ENCODE measurements at regions not wholly inside any gene's neighbourhood (a gene's known extent, or its start where the extent isn't known, plus 50 kb on each side); places are given as distances from the start of the nearest gene placed in this dataset.
A peak's percentile ranks its signal among the peaks of the same experiment; 100 is the strongest.

- Mint-ChIP-seq H3K27ac (no peak overlapping the region), H3K4me3 (no peak overlapping the region), H3K27me3 (ENCODE audit: low read depth, poor library complexity) (peaks cover 2% of the 10 kb centered on the region), H3K4me1 (peaks cover 17% of the 10 kb centered on the region), H3K36me3 (ENCODE audit: low read depth) (no peaks in the 10 kb centered on the region), H3K9me3 (no peaks in the 10 kb centered on the region)
- no peak for DNase-seq
- no peak for TF ChIP-seq CTCF (IDR thresholded peaks at IDR 0.05)
Observed at GRCh38 chr2:64716569-64716968, 62.9 kb upstream of the SERTAD2 start.

GRCh38 chr2:64718250-64718885 is 64.7 kb upstream of the SERTAD2 start:
- Mint-ChIP-seq H3K27ac (no peak overlapping the region), H3K27me3 (ENCODE audit: low read depth, poor library complexity) (peaks cover 2% of the 10 kb centered on the region), H3K4me1 (peaks cover 24% of the 10 kb centered on the region), H3K36me3 (ENCODE audit: low read depth) (no peaks in the 10 kb centered on the region), H3K4me3 (no peak overlapping the region), H3K9me3 (no peaks in the 10 kb centered on the region)
- no peak for TF ChIP-seq CTCF (IDR thresholded peaks at IDR 0.05)
- DNase-seq, result no peak

- H3K36me3 Mint-ChIP-seq (ENCODE audit: low read depth), result no peaks in the 10 kb centered on the region
- peaks cover 24% of the 10 kb centered on the region for H3K4me1 Mint-ChIP-seq
- peak overlapping the region; percentile 32 for H3K27ac Mint-ChIP-seq
- no peak for DNase-seq
- H3K27me3 Mint-ChIP-seq (ENCODE audit: low read depth, poor library complexity), result no peaks in the 10 kb centered on the region
- no peak for TF ChIP-seq CTCF (IDR thresholded peaks at IDR 0.05)
- H3K9me3 Mint-ChIP-seq, result no peaks in the 10 kb centered on the region
- H3K4me3 Mint-ChIP-seq, result no peak overlapping the region
Observed at GRCh38 chr2:64720535-64721319, 67.0 kb upstream of the SERTAD2 start.

- Mint-ChIP-seq H3K4me3 (no peak overlapping the region), H3K36me3 (ENCODE audit: low read depth) (no peaks in the 10 kb centered on the region), H3K9me3 (no peaks in the 10 kb centered on the region), H3K27me3 (ENCODE audit: low read depth, poor library complexity) (no peaks in the 10 kb centered on the region), H3K27ac (peak overlapping the region; percentile 32), H3K4me1 (peaks cover 24% of the 10 kb centered on the region)
- no peak for TF ChIP-seq CTCF (IDR thresholded peaks at IDR 0.05)
- DNase-seq, result no peak
Observed at GRCh38 chr2:64721320-64721623, 67.6 kb upstream of the SERTAD2 start.

GRCh38 chr2:64722291-64723044 is 68.8 kb upstream of the SERTAD2 start:
- no peak for TF ChIP-seq CTCF (IDR thresholded peaks at IDR 0.05)
- H3K4me1 Mint-ChIP-seq, result peaks cover 29% of the 10 kb centered on the region
- no peak overlapping the region for H3K27ac Mint-ChIP-seq
- H3K9me3 Mint-ChIP-seq, result no peaks in the 10 kb centered on the region
- no peaks in the 10 kb centered on the region for H3K36me3 Mint-ChIP-seq (ENCODE audit: low read depth)
- no peaks in the 10 kb centered on the region for H3K27me3 Mint-ChIP-seq (ENCODE audit: low read depth, poor library complexity)
- DNase-seq, result no peak
- no peak overlapping the region for H3K4me3 Mint-ChIP-seq
